ENCODE measurements at regions not wholly inside any gene's neighbourhood (a gene's known extent, or its start where the extent isn't known, plus 50 kb on each side); places are given as distances from the start of the nearest gene placed in this dataset.

- Histone ChIP-seq H3K9me3 (ENCODE audit: low read length) (no peaks in the 10 kb centered on the region), H3F3A (ENCODE audit: low read length, unreplicated experiment) (no peaks in the 10 kb centered on the region), H3K36me3 (ENCODE audit: low read depth, low read length) (no peaks in the 10 kb centered on the region), H3K27me3 (ENCODE audit: low read length) (no peaks in the 10 kb centered on the region), H3K9me2 (replicated peaks; ENCODE audit: low read length) (no peaks in the 10 kb centered on the region), H2AFZ (ENCODE audit: low read length) (no peak overlapping the region), H4K20me1 (ENCODE audit: low read length) (no peaks in the 10 kb centered on the region), H3K27ac (ENCODE audit: low read length) (no peak overlapping the region), H3K79me2 (ENCODE audit: low read length) (no peaks in the 10 kb centered on the region), H3K4me1 (ENCODE audit: insufficient read depth, low read length) (no peaks in the 10 kb centered on the region), H3K9ac (ENCODE audit: low read length) (no peak overlapping the region), H3K4me2 (ENCODE audit: low read length) (no peak overlapping the region), H3K4me3 (ENCODE audit: low read length) (no peak overlapping the region)
- POLR2A ChIA-PET (ENCODE audit: unreplicated experiment) = no interaction called here
- no peak for ATAC-seq
- intact Hi-C loops (cut with micrococcal nuclease) = no loop called here
- CTCF ChIA-PET = no interaction called here
- DNase-seq = no peak
- TF ChIP-seq EZH2phosphoT487 (IDR thresholded peaks at IDR 0.05; ENCODE audit: borderline replicate concordance, low read length) (no peak), EZH2 (IDR thresholded peaks at IDR 0.05; ENCODE audit: low read length, unreplicated experiment) (no peak), CTCF (conservative IDR thresholded peaks at IDR 0.05; ENCODE audit: low read depth, low read length) (no peak)
- no TSS peak for BruUV-seq (replicated peaks)
Observed at GRCh38 chr13:60797112-60797511, 400.1 kb downstream of the TDRD3 start.

GRCh38 chr13:60794751-60795150 lies 397.7 kb downstream of the TDRD3 start:
- no peaks in the 10 kb centered on the region for H3K79me2 ChIP-seq (ENCODE audit: low read length)
- no peaks in the 10 kb centered on the region for H3F3A ChIP-seq (ENCODE audit: low read length, unreplicated experiment)
- H3K27me3 ChIP-seq (ENCODE audit: low read length) = no peaks in the 10 kb centered on the region
- H4K20me1 ChIP-seq (ENCODE audit: low read length) = no peaks in the 10 kb centered on the region
- no peaks in the 10 kb centered on the region for H3K36me3 ChIP-seq (ENCODE audit: low read depth, low read length)
- BruUV-seq (replicated peaks) = no TSS peak
- ATAC-seq (no peak), DNase-seq (no peak)
- no peaks in the 10 kb centered on the region for H3K9me2 ChIP-seq (replicated peaks; ENCODE audit: low read length)
- intact Hi-C loops (cut with micrococcal nuclease) = no loop called here
- H3K9ac ChIP-seq (ENCODE audit: low read length) = no peak overlapping the region
- TF ChIP-seq EZH2 (IDR thresholded peaks at IDR 0.05; ENCODE audit: low read length, unreplicated experiment) = no peak
- TF ChIP-seq EZH2phosphoT487 (IDR thresholded peaks at IDR 0.05; ENCODE audit: borderline replicate concordance, low read length) = no peak
- no peak for TF ChIP-seq CTCF (conservative IDR thresholded peaks at IDR 0.05; ENCODE audit: low read depth, low read length)
- no peaks in the 10 kb centered on the region for H3K9me3 ChIP-seq (ENCODE audit: low read length)
- ChIA-PET CTCF (no interaction called here), POLR2A (ENCODE audit: unreplicated experiment) (interaction anchor here (0.7 kb wide), 1 partner anchor 1630 kb away, joined by 3 read pairs; no protein-coding TSS in a partner anchor)
- no peak overlapping the region for H3K4me2 ChIP-seq (ENCODE audit: low read length)
- H3K27ac ChIP-seq (ENCODE audit: low read length) = no peak overlapping the region
- H3K4me1 ChIP-seq (ENCODE audit: insufficient read depth, low read length) = no peaks in the 10 kb centered on the region
- no peak overlapping the region for H3K4me3 ChIP-seq (ENCODE audit: low read length)
- H2AFZ ChIP-seq (ENCODE audit: low read length) = no peak overlapping the region

GRCh38 chr13:60790620-60791019 lies 393.6 kb downstream of the TDRD3 start:
- TF ChIP-seq CTCF (conservative IDR thresholded peaks at IDR 0.05; ENCODE audit: low read depth, low read length) (no peak), EZH2 (IDR thresholded peaks at IDR 0.05; ENCODE audit: low read length, unreplicated experiment) (no peak), EZH2phosphoT487 (IDR thresholded peaks at IDR 0.05; ENCODE audit: borderline replicate concordance, low read length) (no peak)
- Histone ChIP-seq H3K4me1 (ENCODE audit: insufficient read depth, low read length) (peaks cover 9% of the 10 kb centered on the region; the same call in 1 of the 2 replicates), H3F3A (ENCODE audit: low read length, unreplicated experiment) (no peaks in the 10 kb centered on the region), H2AFZ (ENCODE audit: low read length) (no peak overlapping the region), H3K79me2 (ENCODE audit: low read length) (no peaks in the 10 kb centered on the region), H3K4me3 (ENCODE audit: low read length) (no peak overlapping the region), H3K36me3 (ENCODE audit: low read depth, low read length) (no peaks in the 10 kb centered on the region), H3K9me2 (replicated peaks; ENCODE audit: low read length) (no peaks in the 10 kb centered on the region), H3K9me3 (ENCODE audit: low read length) (no peaks in the 10 kb centered on the region), H3K27ac (ENCODE audit: low read length) (no peak overlapping the region), H4K20me1 (ENCODE audit: low read length) (no peaks in the 10 kb centered on the region), H3K4me2 (ENCODE audit: low read length) (no peak overlapping the region), H3K27me3 (ENCODE audit: low read length) (no peaks in the 10 kb centered on the region), H3K9ac (ENCODE audit: low read length) (no peak overlapping the region)
- POLR2A ChIA-PET (ENCODE audit: unreplicated experiment) = no interaction called here
- ATAC-seq = no peak
- CTCF ChIA-PET = interaction anchor here (0.6 kb wide), 1 partner anchor 35 kb away, joined by 3 read pairs; no protein-coding TSS in a partner anchor
- DNase-seq = no peak
- intact Hi-C loops (cut with micrococcal nuclease) = no loop called here
- BruUV-seq (replicated peaks) = no TSS peak
